GM23338 (cell line): ENCODE measurements at regions not wholly inside any gene's neighbourhood (a gene's known extent, or its start where the extent isn't known, plus 50 kb on each side); places are given as distances from the start of the nearest gene placed in this dataset.

Experiments
- ATAC-seq: fragments of 200-7000 bp; cut with Tn5 transposase; 3 replicates; pipeline ENCODE4 v1.9.1; 2020
- DNase-seq: peaks from one replicate; pipeline ENCODE4 v3.0.0-alpha.2; 2015; ENCODE audit warnings: low spot score
- H2AFZ ChIP-seq: fragments of 200-600 bp; sonication (generic); 2 replicates; pipeline ENCODE4 v1.8.0; 2016; ENCODE audit warnings: antibody characterized with exemption, mild to moderate bottlenecking, moderate library complexity
- H3F3A ChIP-seq: fragments of 200-600 bp; sonication (generic); replicated peaks from 2 replicates; pipeline ENCODE4 v1.8.0; 2017; ENCODE audit warnings: antibody characterized with exemption, mixed run types, low read depth
- H3K27ac ChIP-seq: fragments of 200-600 bp; sonication (generic); 2 replicates; pipeline ENCODE4 v1.6.1; 2016; ENCODE audit warnings: low read depth
- H3K27me3 ChIP-seq: fragments of 200-600 bp; sonication (generic); 2 replicates; pipeline ENCODE4 v1.8.0; 2016; ENCODE audit warnings: mild to moderate bottlenecking, mixed run types, moderate library complexity; ENCODE audit not compliant: insufficient read depth
- H3K36me3 ChIP-seq: fragments of 200-600 bp; sonication (generic); 2 replicates; pipeline ENCODE4 v1.8.0; 2016; ENCODE audit warnings: mild to moderate bottlenecking; ENCODE audit not compliant: insufficient read depth
- H3K4me1 ChIP-seq: fragments of 200-600 bp; sonication (generic); 2 replicates; pipeline ENCODE4 v1.8.0; 2016; ENCODE audit warnings: mild to moderate bottlenecking, moderate library complexity; ENCODE audit not compliant: insufficient read depth
- H3K4me2 ChIP-seq: fragments of 200-600 bp; sonication (generic); 2 replicates; pipeline ENCODE4 v1.7.1; 2017; ENCODE audit warnings: mixed run types
- H3K4me3 ChIP-seq: fragments of 200-600 bp; sonication (generic); 2 replicates; pipeline ENCODE4 v1.6.1; 2016; ENCODE audit warnings: mixed run types
- H3K79me2 ChIP-seq: fragments of 200-600 bp; sonication (generic); replicated peaks from 2 replicates; pipeline ENCODE4 v1.8.0; 2017; ENCODE audit warnings: mild to moderate bottlenecking; ENCODE audit not compliant: insufficient read depth
- H3K9me2 ChIP-seq: fragments of 200-600 bp; sonication (generic); 2 replicates; pipeline ENCODE4 v1.8.0; 2017; ENCODE audit not compliant: insufficient read depth
- H4K20me1 ChIP-seq: fragments of 200-600 bp; sonication (generic); replicated peaks from 2 replicates; pipeline ENCODE4 v1.8.0; 2017; ENCODE audit warnings: mild to moderate bottlenecking; ENCODE audit not compliant: insufficient read depth
- H3K27ac Mint-ChIP-seq: 2 replicates; pipeline ENCODE4 v1.8.0; 2020; ENCODE audit warnings: inconsistent platforms, mild to moderate bottlenecking, moderate library complexity, mixed read lengths
- H3K27me3 Mint-ChIP-seq: 3 replicates; pipeline ENCODE4 v1.8.0; 2022; ENCODE audit warnings: low read depth, mild to moderate bottlenecking, moderate library complexity, mixed read lengths, inconsistent platforms; ENCODE audit not compliant: insufficient read depth, poor library complexity
- H3K36me3 Mint-ChIP-seq: 3 replicates; pipeline ENCODE4 v1.8.0; 2021; ENCODE audit warnings: low read depth, mild to moderate bottlenecking, inconsistent platforms, moderate library complexity, mixed read lengths
- H3K4me1 Mint-ChIP-seq: 3 replicates; pipeline ENCODE4 v1.8.0; 2020; ENCODE audit warnings: mild to moderate bottlenecking, inconsistent platforms, mixed read lengths
- H3K4me3 Mint-ChIP-seq: 3 replicates; pipeline ENCODE4 v1.8.0; 2021; ENCODE audit warnings: moderate library complexity, mild to moderate bottlenecking, inconsistent platforms, mixed read lengths
- H3K9me3 Mint-ChIP-seq: 3 replicates; pipeline ENCODE4 v1.8.0; 2020; ENCODE audit warnings: moderate library complexity, mild to moderate bottlenecking, inconsistent platforms, mixed read lengths
- CREB1 ChIP-seq: fragments of 250-450 bp; sonication (Bioruptor Pico); IDR thresholded peaks from 2 replicates; pipeline ENCODE4 v1.5.0; 2020; ENCODE audit warnings: low read depth, mild to moderate bottlenecking, moderate library complexity
- EZH2 ChIP-seq: fragments of 200-600 bp; sonication (generic); IDR thresholded peaks from one replicate; pipeline ENCODE4 v1.8.0; 2017; ENCODE audit warnings: antibody characterized with exemption, mild to moderate bottlenecking, low read depth; ENCODE audit not compliant: unreplicated experiment
- EZH2phosphoT487 ChIP-seq: fragments of 200-600 bp; sonication (generic); IDR thresholded peaks from one replicate; pipeline ENCODE4 v1.8.1; 2018; ENCODE audit warnings: antibody characterized with exemption; ENCODE audit not compliant: unreplicated experiment
- JUNB ChIP-seq: IDR thresholded peaks from one replicate; pipeline ENCODE4 v1.6.1; 2016; ENCODE audit warnings: antibody characterized with exemption; ENCODE audit not compliant: unreplicated experiment
- NANOG ChIP-seq: IDR thresholded peaks from 2 replicates; pipeline ENCODE4 v1.6.1; 2016; ENCODE audit warnings: antibody characterized with exemption, borderline replicate concordance
- POLR2AphosphoS5 ChIP-seq: IDR thresholded peaks from 2 replicates; pipeline ENCODE4 v1.6.1; 2016; ENCODE audit warnings: antibody characterized with exemption, low read depth
- STAT1 ChIP-seq: IDR thresholded peaks from one replicate; pipeline ENCODE4 v1.6.1; 2016; ENCODE audit warnings: antibody characterized with exemption; ENCODE audit not compliant: unreplicated experiment
- ZNF114 ChIP-seq: fragments of 250-450 bp; sonication (Bioruptor Pico); IDR thresholded peaks from 2 replicates; pipeline ENCODE4 v1.5.0; 2020; ENCODE audit warnings: mild to moderate bottlenecking, moderate library complexity
- ZNF331 ChIP-seq: fragments of 250-450 bp; sonication (Bioruptor Pico); IDR thresholded peaks from 2 replicates; pipeline ENCODE4 v1.5.0; 2020; ENCODE audit warnings: low read depth, mild to moderate bottlenecking, moderate library complexity
- TF ChIP-seq, protein P1 (sequence below): IDR thresholded peaks from 2 replicates; pipeline ENCODE4 v1.6.1; 2016; ENCODE audit warnings: antibody characterized with exemption
- TF ChIP-seq, protein P2 (sequence below), 2 experiments: fragments of 200-600 bp in 1 of 2; sonication (generic) in 1 of 2; conservative IDR thresholded peaks; 2 replicates each; pipeline versions ENCODE4 v1.5.1 to v1.6.1; 2016 to 2017; ENCODE audit warnings: antibody characterized with exemption in 2 of 2, low read depth in 2 of 2, mild to moderate bottlenecking in 2 of 2, moderate library complexity in 1 of 2
- TF ChIP-seq, protein P3 (sequence below): fragments of 250-450 bp; sonication (Bioruptor Pico); IDR thresholded peaks from 2 replicates; pipeline ENCODE4 v1.5.0; 2020; ENCODE audit warnings: mild to moderate bottlenecking, moderate library complexity
- TF ChIP-seq, protein P4 (sequence below): IDR thresholded peaks from one replicate; pipeline ENCODE4 v1.6.1; 2018; ENCODE audit warnings: antibody characterized with exemption; ENCODE audit not compliant: unreplicated experiment

DNA sequence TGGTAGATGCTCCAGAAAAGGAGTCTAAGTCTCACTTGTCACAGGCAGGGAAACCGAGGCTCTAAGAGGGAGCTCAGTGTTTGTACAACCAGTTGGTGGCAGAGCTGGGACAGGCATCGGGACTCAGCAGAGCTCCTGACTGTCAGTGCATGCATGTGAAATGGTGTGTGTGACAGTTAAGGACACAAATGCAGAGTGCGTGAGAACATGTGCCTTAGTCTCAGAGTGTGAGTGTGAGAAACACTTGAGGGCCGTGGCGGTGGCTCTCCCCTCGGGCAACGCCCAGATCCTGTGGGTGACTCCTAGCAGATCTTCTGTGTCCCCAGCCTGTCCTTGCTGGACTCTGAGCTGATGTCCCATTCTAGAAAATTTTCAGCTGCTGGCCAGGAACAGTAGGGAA, 362.6 kb downstream of the MATN1 start:
- TF ChIP-seq, protein P1, sequence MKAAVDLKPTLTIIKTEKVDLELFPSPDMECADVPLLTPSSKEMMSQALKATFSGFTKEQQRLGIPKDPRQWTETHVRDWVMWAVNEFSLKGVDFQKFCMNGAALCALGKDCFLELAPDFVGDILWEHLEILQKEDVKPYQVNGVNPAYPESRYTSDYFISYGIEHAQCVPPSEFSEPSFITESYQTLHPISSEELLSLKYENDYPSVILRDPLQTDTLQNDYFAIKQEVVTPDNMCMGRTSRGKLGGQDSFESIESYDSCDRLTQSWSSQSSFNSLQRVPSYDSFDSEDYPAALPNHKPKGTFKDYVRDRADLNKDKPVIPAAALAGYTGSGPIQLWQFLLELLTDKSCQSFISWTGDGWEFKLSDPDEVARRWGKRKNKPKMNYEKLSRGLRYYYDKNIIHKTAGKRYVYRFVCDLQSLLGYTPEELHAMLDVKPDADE = no peak
- TF ChIP-seq EZH2phosphoT487 (no peak), ZNF331 (CRISPR knock-in tag) (no peak), NANOG (no peak), ZNF114 (CRISPR knock-in tag) (no peak), STAT1 (no peak), EZH2 (no peak), POLR2AphosphoS5 (no peak), CREB1 (no peak), JUNB (no peak)
- TF ChIP-seq, protein P2, sequence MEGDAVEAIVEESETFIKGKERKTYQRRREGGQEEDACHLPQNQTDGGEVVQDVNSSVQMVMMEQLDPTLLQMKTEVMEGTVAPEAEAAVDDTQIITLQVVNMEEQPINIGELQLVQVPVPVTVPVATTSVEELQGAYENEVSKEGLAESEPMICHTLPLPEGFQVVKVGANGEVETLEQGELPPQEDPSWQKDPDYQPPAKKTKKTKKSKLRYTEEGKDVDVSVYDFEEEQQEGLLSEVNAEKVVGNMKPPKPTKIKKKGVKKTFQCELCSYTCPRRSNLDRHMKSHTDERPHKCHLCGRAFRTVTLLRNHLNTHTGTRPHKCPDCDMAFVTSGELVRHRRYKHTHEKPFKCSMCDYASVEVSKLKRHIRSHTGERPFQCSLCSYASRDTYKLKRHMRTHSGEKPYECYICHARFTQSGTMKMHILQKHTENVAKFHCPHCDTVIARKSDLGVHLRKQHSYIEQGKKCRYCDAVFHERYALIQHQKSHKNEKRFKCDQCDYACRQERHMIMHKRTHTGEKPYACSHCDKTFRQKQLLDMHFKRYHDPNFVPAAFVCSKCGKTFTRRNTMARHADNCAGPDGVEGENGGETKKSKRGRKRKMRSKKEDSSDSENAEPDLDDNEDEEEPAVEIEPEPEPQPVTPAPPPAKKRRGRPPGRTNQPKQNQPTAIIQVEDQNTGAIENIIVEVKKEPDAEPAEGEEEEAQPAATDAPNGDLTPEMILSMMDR (conservative IDR thresholded peaks at IDR 0.05; ENCODE audit: low read depth in 2 of 2) = no peak
- TF ChIP-seq, protein P3, sequence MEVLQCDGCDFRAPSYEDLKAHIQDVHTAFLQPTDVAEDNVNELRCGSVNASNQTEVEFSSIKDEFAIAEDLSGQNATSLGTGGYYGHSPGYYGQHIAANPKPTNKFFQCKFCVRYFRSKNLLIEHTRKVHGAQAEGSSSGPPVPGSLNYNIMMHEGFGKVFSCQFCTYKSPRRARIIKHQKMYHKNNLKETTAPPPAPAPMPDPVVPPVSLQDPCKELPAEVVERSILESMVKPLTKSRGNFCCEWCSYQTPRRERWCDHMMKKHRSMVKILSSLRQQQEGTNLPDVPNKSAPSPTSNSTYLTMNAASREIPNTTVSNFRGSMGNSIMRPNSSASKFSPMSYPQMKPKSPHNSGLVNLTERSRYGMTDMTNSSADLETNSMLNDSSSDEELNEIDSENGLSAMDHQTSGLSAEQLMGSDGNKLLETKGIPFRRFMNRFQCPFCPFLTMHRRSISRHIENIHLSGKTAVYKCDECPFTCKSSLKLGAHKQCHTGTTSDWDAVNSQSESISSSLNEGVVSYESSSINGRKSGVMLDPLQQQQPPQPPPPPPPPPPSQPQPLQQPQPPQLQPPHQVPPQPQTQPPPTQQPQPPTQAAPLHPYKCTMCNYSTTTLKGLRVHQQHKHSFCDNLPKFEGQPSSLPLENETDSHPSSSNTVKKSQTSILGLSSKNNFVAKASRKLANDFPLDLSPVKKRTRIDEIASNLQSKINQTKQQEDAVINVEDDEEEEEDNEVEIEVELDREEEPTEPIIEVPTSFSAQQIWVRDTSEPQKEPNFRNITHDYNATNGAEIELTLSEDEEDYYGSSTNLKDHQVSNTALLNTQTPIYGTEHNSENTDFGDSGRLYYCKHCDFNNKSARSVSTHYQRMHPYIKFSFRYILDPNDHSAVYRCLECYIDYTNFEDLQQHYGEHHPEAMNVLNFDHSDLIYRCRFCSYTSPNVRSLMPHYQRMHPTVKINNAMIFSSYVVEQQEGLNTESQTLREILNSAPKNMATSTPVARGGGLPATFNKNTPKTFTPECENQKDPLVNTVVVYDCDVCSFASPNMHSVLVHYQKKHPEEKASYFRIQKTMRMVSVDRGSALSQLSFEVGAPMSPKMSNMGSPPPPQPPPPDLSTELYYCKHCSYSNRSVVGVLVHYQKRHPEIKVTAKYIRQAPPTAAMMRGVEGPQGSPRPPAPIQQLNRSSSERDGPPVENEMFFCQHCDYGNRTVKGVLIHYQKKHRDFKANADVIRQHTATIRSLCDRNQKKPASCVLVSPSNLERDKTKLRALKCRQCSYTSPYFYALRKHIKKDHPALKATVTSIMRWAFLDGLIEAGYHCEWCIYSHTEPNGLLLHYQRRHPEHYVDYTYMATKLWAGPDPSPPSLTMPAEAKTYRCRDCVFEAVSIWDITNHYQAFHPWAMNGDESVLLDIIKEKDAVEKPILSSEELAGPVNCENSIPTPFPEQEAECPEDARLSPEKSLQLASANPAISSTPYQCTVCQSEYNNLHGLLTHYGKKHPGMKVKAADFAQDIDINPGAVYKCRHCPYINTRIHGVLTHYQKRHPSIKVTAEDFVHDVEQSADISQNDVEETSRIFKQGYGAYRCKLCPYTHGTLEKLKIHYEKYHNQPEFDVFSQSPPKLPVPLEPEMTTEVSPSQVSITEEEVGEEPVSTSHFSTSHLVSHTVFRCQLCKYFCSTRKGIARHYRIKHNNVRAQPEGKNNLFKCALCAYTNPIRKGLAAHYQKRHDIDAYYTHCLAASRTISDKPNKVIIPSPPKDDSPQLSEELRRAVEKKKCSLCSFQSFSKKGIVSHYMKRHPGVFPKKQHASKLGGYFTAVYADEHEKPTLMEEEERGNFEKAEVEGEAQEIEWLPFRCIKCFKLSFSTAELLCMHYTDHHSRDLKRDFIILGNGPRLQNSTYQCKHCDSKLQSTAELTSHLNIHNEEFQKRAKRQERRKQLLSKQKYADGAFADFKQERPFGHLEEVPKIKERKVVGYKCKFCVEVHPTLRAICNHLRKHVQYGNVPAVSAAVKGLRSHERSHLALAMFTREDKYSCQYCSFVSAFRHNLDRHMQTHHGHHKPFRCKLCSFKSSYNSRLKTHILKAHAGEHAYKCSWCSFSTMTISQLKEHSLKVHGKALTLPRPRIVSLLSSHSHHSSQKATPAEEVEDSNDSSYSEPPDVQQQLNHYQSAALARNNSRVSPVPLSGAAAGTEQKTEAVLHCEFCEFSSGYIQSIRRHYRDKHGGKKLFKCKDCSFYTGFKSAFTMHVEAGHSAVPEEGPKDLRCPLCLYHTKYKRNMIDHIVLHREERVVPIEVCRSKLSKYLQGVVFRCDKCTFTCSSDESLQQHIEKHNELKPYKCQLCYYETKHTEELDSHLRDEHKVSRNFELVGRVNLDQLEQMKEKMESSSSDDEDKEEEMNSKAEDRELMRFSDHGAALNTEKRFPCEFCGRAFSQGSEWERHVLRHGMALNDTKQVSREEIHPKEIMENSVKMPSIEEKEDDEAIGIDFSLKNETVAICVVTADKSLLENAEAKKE = no peak
- TF ChIP-seq, protein P4, sequence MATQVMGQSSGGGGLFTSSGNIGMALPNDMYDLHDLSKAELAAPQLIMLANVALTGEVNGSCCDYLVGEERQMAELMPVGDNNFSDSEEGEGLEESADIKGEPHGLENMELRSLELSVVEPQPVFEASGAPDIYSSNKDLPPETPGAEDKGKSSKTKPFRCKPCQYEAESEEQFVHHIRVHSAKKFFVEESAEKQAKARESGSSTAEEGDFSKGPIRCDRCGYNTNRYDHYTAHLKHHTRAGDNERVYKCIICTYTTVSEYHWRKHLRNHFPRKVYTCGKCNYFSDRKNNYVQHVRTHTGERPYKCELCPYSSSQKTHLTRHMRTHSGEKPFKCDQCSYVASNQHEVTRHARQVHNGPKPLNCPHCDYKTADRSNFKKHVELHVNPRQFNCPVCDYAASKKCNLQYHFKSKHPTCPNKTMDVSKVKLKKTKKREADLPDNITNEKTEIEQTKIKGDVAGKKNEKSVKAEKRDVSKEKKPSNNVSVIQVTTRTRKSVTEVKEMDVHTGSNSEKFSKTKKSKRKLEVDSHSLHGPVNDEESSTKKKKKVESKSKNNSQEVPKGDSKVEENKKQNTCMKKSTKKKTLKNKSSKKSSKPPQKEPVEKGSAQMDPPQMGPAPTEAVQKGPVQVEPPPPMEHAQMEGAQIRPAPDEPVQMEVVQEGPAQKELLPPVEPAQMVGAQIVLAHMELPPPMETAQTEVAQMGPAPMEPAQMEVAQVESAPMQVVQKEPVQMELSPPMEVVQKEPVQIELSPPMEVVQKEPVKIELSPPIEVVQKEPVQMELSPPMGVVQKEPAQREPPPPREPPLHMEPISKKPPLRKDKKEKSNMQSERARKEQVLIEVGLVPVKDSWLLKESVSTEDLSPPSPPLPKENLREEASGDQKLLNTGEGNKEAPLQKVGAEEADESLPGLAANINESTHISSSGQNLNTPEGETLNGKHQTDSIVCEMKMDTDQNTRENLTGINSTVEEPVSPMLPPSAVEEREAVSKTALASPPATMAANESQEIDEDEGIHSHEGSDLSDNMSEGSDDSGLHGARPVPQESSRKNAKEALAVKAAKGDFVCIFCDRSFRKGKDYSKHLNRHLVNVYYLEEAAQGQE = no peak
- no peak overlapping the region for H3K4me2 ChIP-seq
- ATAC-seq (no peak), DNase-seq (no peak)
- no peaks in the 10 kb centered on the region for H3K9me3 Mint-ChIP-seq
- H3K4me1 ChIP-seq = no peaks in the 10 kb centered on the region
- H3K4me3 ChIP-seq = no peak overlapping the region
- no peaks in the 10 kb centered on the region; the same call in 1 of the 2 replicates for H3K9me2 ChIP-seq
- no peaks in the 10 kb centered on the region for H3K79me2 ChIP-seq
- H2AFZ ChIP-seq = no peak overlapping the region
- H3K36me3 ChIP-seq = no peaks in the 10 kb centered on the region
- H3K27ac Mint-ChIP-seq = no peak overlapping the region
- H3K27me3 ChIP-seq = no peaks in the 10 kb centered on the region
- no peak overlapping the region for H3K27ac ChIP-seq
- H3K36me3 Mint-ChIP-seq = no peaks in the 10 kb centered on the region
- H3F3A ChIP-seq = no peaks in the 10 kb centered on the region
- peaks cover 9% of the 10 kb centered on the region for H3K27me3 Mint-ChIP-seq
- no peaks in the 10 kb centered on the region for H4K20me1 ChIP-seq
- H3K4me1 Mint-ChIP-seq = peaks cover 16% of the 10 kb centered on the region; the same call in 2 of the 3 replicates
- no peak overlapping the region for H3K4me3 Mint-ChIP-seq
